ENCODE measurements at regions not wholly inside any gene's neighbourhood (a gene's known extent, or its start where the extent isn't known, plus 50 kb on each side); places are given as distances from the start of the nearest gene placed in this dataset.

DNA sequence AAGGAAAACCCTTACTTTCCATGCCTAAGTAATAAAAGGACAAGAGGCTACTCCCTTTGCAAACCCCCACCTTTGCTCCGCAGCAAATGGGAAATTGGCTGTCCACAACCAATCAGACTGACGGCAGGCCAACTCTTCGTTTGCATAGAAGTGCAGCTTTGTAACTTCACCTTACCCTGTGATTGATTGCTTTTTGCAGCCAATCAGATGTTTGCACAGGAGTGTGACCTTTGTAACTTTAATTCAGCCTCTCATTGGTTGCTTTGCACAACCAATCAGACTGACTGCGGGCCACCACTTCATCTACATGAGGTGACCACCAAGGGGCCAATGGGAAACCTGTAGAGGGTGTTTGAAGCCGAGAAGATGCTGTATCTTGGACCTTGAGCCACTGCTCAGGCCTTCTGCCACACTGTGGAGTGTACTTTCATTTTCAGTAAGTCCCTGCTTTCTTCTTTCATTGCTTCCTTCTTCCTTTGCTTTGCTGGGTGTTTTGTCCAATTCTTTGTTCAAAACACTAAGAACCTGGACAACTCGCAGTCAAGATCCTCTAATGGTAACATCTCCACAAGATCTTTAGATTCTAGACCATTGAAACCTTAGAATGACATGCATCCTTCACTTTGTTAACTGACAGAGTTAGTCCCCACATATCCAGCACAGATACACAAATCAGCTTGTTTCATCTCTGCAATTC is 51.3 kb upstream of the FREM1 start:
- DNase-seq = no peak

GRCh38 chr9:14960881-14961280 is 50.7 kb upstream of the FREM1 start:
- no peak for DNase-seq

All from stimulated activated CD4-positive, alpha-beta T cell treated with anti-CD3 and anti-CD28 coated beads, Interleukin-4, amount 100 ng/mL, for 24 hours (primary cell).